Activated B cell treated with CpG ODN at 0.5 μM for 24 hours (primary cell): ENCODE measurements at regions not wholly inside any gene's neighbourhood (a gene's known extent, or its start where the extent isn't known, plus 50 kb on each side); places are given as distances from the start of the nearest gene placed in this dataset.

Source experiments
- ATAC-seq: fragments of 200-7000 bp; cut with Tn5 transposase; one replicate; pipeline ENCODE4 v1.10.0; 2021; ENCODE audit warnings: low read depth, mild to moderate bottlenecking, moderate library complexity
- CTCF ChIA-PET: fragments of 350-600 bp; sonication (Branson Sonifier 250); formaldehyde crosslinking; loops from one replicate; lab custom pipeline; 2021; ENCODE audit warnings: antibody characterized with exemption; lab: Charles Lee
- POLR2A ChIA-PET: fragments of 350-600 bp; sonication (Branson Sonifier 250); formaldehyde crosslinking; loops from one replicate; lab custom pipeline; 2021; ENCODE audit warnings: antibody characterized with exemption; lab: Charles Lee
- DNase-seq: peaks from one replicate; pipeline ENCODE4 v3.0.0; 2022
- H3K27ac Mint-ChIP-seq: one replicate; pipeline ENCODE4 v1.8.0; 2020; ENCODE audit warnings: mixed read lengths
- H3K27me3 Mint-ChIP-seq: one replicate; pipeline ENCODE4 v1.8.0; 2021; ENCODE audit warnings: mixed read lengths
- H3K36me3 Mint-ChIP-seq: one replicate; pipeline ENCODE4 v1.8.0; 2021; ENCODE audit warnings: low read depth, mixed read lengths
- H3K4me1 Mint-ChIP-seq: one replicate; pipeline ENCODE4 v1.8.0; 2021; ENCODE audit warnings: mixed read lengths
- H3K4me3 Mint-ChIP-seq: one replicate; pipeline ENCODE4 v1.8.0; 2020; ENCODE audit warnings: mild to moderate bottlenecking, mixed read lengths
- H3K9me3 Mint-ChIP-seq: one replicate; pipeline ENCODE4 v1.8.0; 2020; ENCODE audit warnings: mixed read lengths
- CTCF ChIP-seq: fragments of 200-600 bp; IDR thresholded peaks from one replicate; pipeline ENCODE4 v1.8.0; 2022; ENCODE audit warnings: antibody characterized with exemption, mild to moderate bottlenecking
- intact Hi-C: fragments of 100-400 bp; cut with micrococcal nuclease; formaldehyde crosslinking; loops from one replicate; pipeline ENCODE4 v1.15.1; 2024

DNA sequence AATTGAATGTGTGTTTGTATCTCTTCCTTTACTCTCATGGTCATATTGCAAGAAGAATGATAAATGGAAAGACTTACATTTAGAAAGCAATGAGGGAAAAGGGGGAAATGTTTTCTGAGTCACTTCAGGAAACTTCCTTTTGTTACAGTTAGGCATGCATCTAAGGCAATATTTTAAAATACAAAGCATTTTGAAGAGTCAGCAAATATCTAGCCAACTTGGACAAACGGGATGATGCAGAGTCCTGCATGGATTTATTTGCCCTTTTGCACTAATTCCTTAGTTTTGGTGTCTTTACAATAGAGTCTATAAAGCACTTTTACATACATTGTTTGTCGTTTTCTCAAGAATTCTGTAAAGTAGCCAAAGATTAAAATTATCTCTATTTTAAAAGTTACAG lies 286.2 kb upstream of the UBE2E2 start:
- TF ChIP-seq CTCF = no peak
- H3K9me3 Mint-ChIP-seq = no peaks in the 10 kb centered on the region
- no peak overlapping the region for H3K27ac Mint-ChIP-seq
- no peaks in the 10 kb centered on the region for H3K4me1 Mint-ChIP-seq
- H3K27me3 Mint-ChIP-seq = no peaks in the 10 kb centered on the region
- intact Hi-C loops = loop anchor here (5.0 kb wide), 1 partner anchor 845 kb away; no protein-coding TSS in a partner anchor
- H3K4me3 Mint-ChIP-seq = no peak overlapping the region
- H3K36me3 Mint-ChIP-seq = no peaks in the 10 kb centered on the region
- DNase-seq (no peak), ATAC-seq (no peak)
- CTCF ChIA-PET = no interaction called here
- POLR2A ChIA-PET = no interaction called here

- Mint-ChIP-seq H3K4me3 (no peak overlapping the region), H3K4me1 (no peaks in the 10 kb centered on the region), H3K36me3 (no peaks in the 10 kb centered on the region), H3K27me3 (no peaks in the 10 kb centered on the region), H3K27ac (no peak overlapping the region), H3K9me3 (no peaks in the 10 kb centered on the region)
- CTCF ChIA-PET = no interaction called here
- intact Hi-C loops = loop anchor here (2.0 to 5.0 kb wide), 2 partner anchors 41 to 947 kb away; no protein-coding TSS in a partner anchor
- ATAC-seq = no peak
- no peak for DNase-seq
- POLR2A ChIA-PET = no interaction called here
- TF ChIP-seq CTCF = no peak
Observed at GRCh38 chr3:22920006-22920405, 283.1 kb upstream of the UBE2E2 start.

GRCh38 chr3:22922317-22922716 lies 280.8 kb upstream of the UBE2E2 start:
- Mint-ChIP-seq H3K27me3 (no peaks in the 10 kb centered on the region), H3K27ac (no peak overlapping the region), H3K36me3 (no peaks in the 10 kb centered on the region), H3K9me3 (no peaks in the 10 kb centered on the region), H3K4me1 (no peaks in the 10 kb centered on the region), H3K4me3 (no peak overlapping the region)
- TF ChIP-seq CTCF = no peak
- intact Hi-C loops = loop anchor here (1.0 to 5.0 kb wide), 2 partner anchors 878 to 945 kb away; no protein-coding TSS in a partner anchor
- ATAC-seq (no peak), DNase-seq (no peak)
- ChIA-PET CTCF (interaction anchor here (0.6 to 1.1 kb wide), 2 partner anchors 17 to 38 kb away, joined by 4 to 5 read pairs; no protein-coding TSS in a partner anchor), POLR2A (no interaction called here)

DNA sequence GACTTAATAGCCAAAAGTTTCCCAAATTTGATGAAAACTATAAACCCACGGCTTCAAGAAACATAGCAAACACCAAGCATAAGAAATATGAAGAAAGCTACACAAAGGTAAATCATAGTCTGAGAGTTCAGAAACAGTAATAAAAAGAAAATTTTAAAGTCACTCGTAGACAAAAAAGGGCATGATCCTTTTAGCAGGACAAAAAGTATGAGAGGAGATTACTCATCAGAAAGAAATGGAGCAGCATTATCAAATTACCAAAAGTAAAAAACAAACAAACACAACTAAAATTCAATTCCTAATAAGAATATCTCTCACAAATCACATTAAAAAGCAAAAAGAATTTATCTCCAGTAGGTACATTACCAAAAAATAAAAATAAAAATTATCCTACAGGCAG lies 279.4 kb upstream of the UBE2E2 start:
- intact Hi-C loops = loop anchor here (5.0 kb wide), 1 partner anchor 944 kb away; no protein-coding TSS in a partner anchor
- no peaks in the 10 kb centered on the region for H3K36me3 Mint-ChIP-seq
- ChIA-PET POLR2A (no interaction called here), CTCF (no interaction called here)
- no peaks in the 10 kb centered on the region for H3K27me3 Mint-ChIP-seq
- H3K27ac Mint-ChIP-seq = no peak overlapping the region
- no peak for TF ChIP-seq CTCF
- H3K4me3 Mint-ChIP-seq = no peak overlapping the region
- ATAC-seq (no peak), DNase-seq (no peak)
- H3K4me1 Mint-ChIP-seq = no peaks in the 10 kb centered on the region
- no peaks in the 10 kb centered on the region for H3K9me3 Mint-ChIP-seq

DNA sequence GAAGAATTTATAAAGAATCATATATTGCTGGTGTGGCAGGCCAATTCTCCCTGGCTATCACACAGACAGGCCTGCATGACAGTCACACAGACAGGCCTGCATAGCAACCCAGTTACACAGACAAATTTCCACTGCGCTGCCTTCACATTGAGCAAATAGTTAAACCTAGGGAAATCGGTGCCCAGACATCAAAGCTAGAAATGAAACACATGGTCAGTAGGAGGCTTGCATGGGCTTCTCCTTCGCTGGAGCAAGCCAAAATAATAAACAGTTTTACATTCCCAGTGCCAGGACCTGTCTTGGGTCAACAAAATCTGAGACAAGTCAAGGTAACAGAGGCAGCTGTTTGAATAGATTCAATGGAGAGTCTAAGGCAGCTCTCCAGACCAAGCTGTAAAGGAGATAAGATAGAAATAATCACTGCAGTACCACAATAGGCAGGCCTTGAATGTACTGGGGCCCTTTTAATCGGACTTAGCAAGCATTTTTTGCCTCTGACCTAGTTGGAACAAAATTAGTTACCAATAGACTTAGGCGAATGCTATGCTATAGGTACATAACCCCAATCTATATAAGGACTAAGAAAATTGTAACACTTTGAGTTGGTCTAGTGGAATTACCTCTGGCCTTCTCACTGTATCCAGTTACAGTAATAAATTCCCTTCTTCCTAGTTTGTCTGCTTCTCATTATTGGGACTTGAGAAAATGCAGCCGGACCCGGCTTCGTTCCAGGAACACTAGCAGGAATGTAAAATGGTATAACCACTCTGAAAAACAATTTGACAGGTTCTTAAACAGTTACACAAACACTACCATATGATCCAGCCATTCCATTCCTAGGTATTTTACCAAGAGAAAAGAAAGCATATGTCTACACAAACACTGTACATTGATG lies 274.7 kb upstream of the UBE2E2 start:
- intact Hi-C loops = no loop called here
- H3K27me3 Mint-ChIP-seq = no peaks in the 10 kb centered on the region
- no peak for DNase-seq
- H3K4me1 Mint-ChIP-seq = no peaks in the 10 kb centered on the region
- no peaks in the 10 kb centered on the region for H3K9me3 Mint-ChIP-seq
- ChIA-PET POLR2A (no interaction called here), CTCF (no interaction called here)
- no peak for ATAC-seq
- no peak overlapping the region for H3K27ac Mint-ChIP-seq
- no peak overlapping the region for H3K4me3 Mint-ChIP-seq
- H3K36me3 Mint-ChIP-seq = no peaks in the 10 kb centered on the region
- TF ChIP-seq CTCF = no peak
